Lower lobe of right lung (tissue), 2 donors: ENCODE measurements at regions not wholly inside any gene's neighbourhood (a gene's known extent, or its start where the extent isn't known, plus 50 kb on each side); places are given as distances from the start of the nearest gene placed in this dataset.
"Not testable (repeated sequence)": the region's sequence is repeated elsewhere in the genome, so short reads cannot be mapped to it uniquely, and the experiment has no call there.

ENCODE experiments used
- ATAC-seq, 2 donors: fragments of 200-7000 bp; cut with Tn5 transposase; one replicate each; pipeline ENCODE4 v1.9.1; 2020 to 2022; ENCODE audit warnings: mild to moderate bottlenecking in 2 of 2, moderate library complexity in 2 of 2
- DNase-seq: peaks from one replicate; pipeline ENCODE4 v3.0.0-alpha.2; 2020
- H3K27ac ChIP-seq: fragments of 200-600 bp; one replicate; pipeline ENCODE4 v1.8.0; 2022
- H3K27me3 ChIP-seq: fragments of 200-600 bp; one replicate; pipeline ENCODE4 v1.8.0; 2022; ENCODE audit warnings: low read depth
- H3K36me3 ChIP-seq: fragments of 200-600 bp; one replicate; pipeline ENCODE4 v1.8.0; 2022; ENCODE audit warnings: mild to moderate bottlenecking
- H3K4me1 ChIP-seq: fragments of 200-600 bp; one replicate; pipeline ENCODE4 v1.8.0; 2022
- H3K4me3 ChIP-seq: fragments of 200-600 bp; one replicate; pipeline ENCODE4 v1.8.0; 2022; ENCODE audit warnings: mild to moderate bottlenecking
- H3K9me3 ChIP-seq: fragments of 200-600 bp; one replicate; pipeline ENCODE4 v1.8.0; 2022
- CTCF ChIP-seq: fragments of 200-600 bp; IDR thresholded peaks from one replicate; pipeline ENCODE4 v1.8.0; 2022; ENCODE audit warnings: antibody characterized with exemption, mild to moderate bottlenecking
- intact Hi-C: fragments of 100-400 bp; cut with DNase I; formaldehyde crosslinking; loops from one replicate; pipeline ENCODE4 v1.11.0; 2022
- donor health status: DM: no; HTN: yes; CAD: no; lungs with severe emphysema.

DNA sequence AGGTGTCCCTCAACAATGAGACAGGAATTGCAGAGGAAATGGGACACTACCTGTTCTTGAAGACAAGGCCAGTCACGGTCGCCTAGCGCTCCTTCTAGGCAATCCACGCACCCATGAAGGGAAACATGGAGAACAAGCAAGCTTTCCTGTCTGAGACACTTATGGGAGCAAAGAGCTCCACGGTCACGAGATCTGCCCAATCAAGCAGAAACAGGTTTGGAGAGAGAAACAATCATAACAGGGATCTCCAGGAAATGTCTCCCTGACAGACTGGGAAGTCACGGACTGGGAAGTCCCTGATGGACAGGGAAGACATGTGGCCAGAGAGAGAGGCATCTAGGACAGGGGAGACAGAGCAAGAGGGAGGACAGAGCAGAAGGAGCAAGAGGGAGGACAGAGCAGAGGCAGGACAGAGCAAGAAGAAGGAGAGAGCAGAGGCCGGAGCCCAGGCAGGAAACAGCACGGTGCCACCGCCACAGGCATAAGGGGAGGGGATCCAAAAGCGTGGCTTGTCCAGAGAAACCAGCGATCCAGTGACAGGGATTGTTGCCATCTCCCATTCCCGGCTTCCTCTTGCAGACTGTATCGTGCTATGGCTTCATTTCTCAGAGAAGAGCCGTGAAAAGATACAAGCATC is 167.8 kb upstream of the ZNF337 start:
- no peak overlapping the region for H3K27ac ChIP-seq
- no peak for DNase-seq
- peaks cover 13% of the 10 kb centered on the region for H3K27me3 ChIP-seq
- H3K4me1 ChIP-seq = peaks cover 22% of the 10 kb centered on the region
- no peak overlapping the region for H3K4me3 ChIP-seq
- intact Hi-C loops = no loop called here
- no peaks in the 10 kb centered on the region for H3K9me3 ChIP-seq
- ATAC-seq = no peak
- no peak for TF ChIP-seq CTCF
- H3K36me3 ChIP-seq = no peaks in the 10 kb centered on the region

DNA sequence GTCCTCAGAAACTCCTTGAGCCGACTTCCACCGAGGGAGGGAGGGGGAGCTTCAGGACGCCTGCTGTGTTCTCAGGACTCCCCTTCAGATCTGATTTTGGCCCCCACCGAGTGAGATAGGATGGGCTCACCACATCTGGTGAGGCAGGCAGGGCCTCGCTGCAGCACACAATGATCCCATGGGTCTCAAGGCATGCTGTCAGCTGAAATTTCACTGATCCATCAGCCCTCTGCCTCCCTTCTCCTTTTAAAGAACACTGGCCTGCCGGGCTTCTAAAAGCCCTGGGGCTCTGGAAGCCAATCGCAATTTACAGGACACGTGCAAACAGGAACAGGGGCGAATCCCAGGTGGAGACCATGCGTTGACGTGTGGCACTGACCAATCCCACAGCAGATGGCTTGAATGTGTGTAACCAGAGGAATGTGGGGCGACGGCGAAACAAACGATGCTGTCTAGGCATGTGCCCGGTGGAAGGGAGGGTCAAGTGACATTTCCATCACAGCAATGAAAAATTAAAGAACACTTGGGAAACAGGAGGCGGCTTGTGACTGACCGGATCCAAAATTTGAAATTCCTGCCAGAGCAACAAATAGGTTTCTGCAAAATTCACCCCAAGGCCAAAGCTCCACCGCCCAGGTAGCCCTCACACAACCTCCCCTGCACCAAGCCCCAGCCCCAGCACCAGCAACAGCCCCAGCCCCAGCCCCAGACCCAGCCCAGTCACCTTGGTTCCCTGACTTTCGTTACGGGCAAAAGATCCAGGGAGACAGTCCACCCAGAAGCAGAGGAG is 167.1 kb upstream of the ZNF337 start:
- Histone ChIP-seq H3K4me1 (peaks cover 22% of the 10 kb centered on the region), H3K9me3 (no peaks in the 10 kb centered on the region), H3K36me3 (no peaks in the 10 kb centered on the region), H3K4me3 (peak overlapping the region; percentile 55), H3K27me3 (peaks cover 16% of the 10 kb centered on the region), H3K27ac (no peak overlapping the region)
- DNase-seq = peak; percentile 52
- intact Hi-C loops = no loop called here
- no peak for TF ChIP-seq CTCF
- ATAC-seq = peak in 1 of 2 donors; percentile 4

GRCh38 chr20:25862967-25863530 is 166.4 kb upstream of the ZNF337 start:
- intact Hi-C loops = not testable (repeated sequence)
- peaks cover 23% of the 10 kb centered on the region for H3K27me3 ChIP-seq
- H3K4me1 ChIP-seq = peaks cover 22% of the 10 kb centered on the region

DNA sequence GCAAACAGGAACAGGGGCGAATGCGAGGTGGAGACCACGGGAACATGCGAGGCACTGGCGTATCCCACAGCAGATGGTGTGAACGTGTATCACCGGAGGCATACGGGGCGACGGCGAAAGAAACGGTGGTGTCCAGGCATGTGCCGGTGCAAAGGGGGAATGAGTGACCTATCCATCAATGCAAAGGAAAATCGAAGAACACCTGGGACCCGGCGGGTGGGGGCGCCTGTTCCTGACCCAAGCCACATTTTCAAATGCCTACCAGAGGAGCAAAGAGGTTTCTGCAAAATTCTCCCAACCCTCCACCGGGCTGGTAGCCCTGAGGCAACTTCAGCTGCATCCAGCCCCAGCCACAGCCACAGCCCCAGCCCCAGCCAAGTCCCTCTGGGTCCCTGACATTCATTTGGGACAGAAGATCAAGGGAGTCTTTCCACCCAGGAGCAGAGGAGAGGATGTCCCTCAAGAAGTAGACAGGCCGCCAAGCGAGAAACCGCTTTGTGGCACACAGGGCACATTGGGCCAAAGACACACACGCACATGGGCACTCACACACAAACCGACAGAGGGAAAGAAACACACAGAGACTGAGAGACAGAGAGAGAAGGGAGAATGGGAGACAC is 164.0 kb upstream of the ZNF337 start:
- peaks cover 19% of the 10 kb centered on the region for H3K4me1 ChIP-seq
- no peak overlapping the region for H3K4me3 ChIP-seq
- DNase-seq (peak; percentile 42), ATAC-seq (no peak)
- H3K36me3 ChIP-seq = no peaks in the 10 kb centered on the region
- H3K9me3 ChIP-seq = no peaks in the 10 kb centered on the region
- intact Hi-C loops = no loop called here
- TF ChIP-seq CTCF = no peak
- H3K27me3 ChIP-seq = peaks cover 24% of the 10 kb centered on the region
- no peak overlapping the region for H3K27ac ChIP-seq

More at GRCh38 chr20:25862967-25863530, 166.4 kb upstream of the ZNF337 start:
- H3K9me3 ChIP-seq, H3K36me3 ChIP-seq, H3K27ac ChIP-seq: not testable (repeated sequence)
- H3K4me3 ChIP-seq = peak overlapping the region; percentile 55
- DNase-seq (peak; percentile 93), ATAC-seq (peak; percentile 74 to 77)

DNA sequence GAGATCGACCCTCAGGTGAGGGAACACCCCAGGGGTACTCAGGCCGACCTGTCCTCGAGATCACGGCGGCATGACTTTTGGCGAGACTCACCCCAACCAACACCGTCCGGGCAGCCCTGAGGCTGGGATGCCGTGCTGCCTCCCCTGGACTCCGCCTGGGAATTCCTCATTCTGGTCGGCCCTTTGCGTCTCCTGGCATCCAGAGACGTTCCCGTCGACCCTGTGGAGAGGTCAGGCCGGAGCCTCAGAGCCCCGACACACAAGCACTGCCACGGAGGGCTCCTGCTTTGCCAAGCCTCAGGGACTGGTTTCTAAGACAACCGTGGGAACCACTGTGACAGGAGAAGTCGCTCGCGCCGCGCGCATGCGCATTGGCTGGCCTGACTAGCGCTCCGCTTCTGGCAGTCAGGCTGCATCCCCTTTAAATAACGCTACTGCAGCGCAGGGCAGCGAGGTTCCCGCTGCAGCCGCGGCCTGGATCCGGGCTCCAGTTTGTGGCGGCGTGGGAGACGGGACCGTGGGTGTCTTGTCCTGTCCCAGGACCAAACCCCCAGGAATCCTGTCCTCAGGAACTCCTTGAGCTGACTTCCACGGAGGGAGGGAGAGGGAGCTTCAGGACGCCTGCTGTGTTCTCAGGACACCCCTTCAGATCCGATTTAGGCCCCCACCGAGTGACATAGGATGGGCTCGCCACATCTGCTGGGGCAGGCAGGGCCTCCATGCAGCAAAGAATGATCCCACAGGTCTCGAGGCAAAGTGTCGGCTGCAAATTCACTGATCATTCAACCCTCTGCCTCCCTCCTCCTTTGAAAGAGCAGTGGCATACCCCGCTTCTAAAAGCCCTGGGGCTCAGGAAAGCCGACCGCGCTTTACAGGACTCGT is 163.2 kb upstream of the ZNF337 start:
- Histone ChIP-seq H3K4me1 (peaks cover 16% of the 10 kb centered on the region), H3K36me3 (no peaks in the 10 kb centered on the region), H3K9me3 (no peaks in the 10 kb centered on the region), H3K27ac (no peak overlapping the region), H3K4me3 (peak overlapping the region; percentile 40), H3K27me3 (peaks cover 24% of the 10 kb centered on the region)
- TF ChIP-seq CTCF = no peak
- intact Hi-C loops = no loop called here
- DNase-seq = peak; percentile 82
- peak; percentile 56 to 73 for ATAC-seq
